IPS DF 6.9 (cell line): ENCODE measurements at regions not wholly inside any gene's neighbourhood (a gene's known extent, or its start where the extent isn't known, plus 50 kb on each side); places are given as distances from the start of the nearest gene placed in this dataset.

Source experiments
- DNase-seq: peaks from one replicate; pipeline ENCODE4 v3.0.0-alpha.2; 2013; ENCODE audit warnings: low read depth, low spot score
- H3K27ac ChIP-seq: one replicate; pipeline ENCODE4 v1.5.1; 2013; ENCODE audit warnings: low read length, control low read depth
- H3K27me3 ChIP-seq: 2 replicates; pipeline ENCODE4 v1.6.1; 2013; ENCODE audit warnings: mild to moderate bottlenecking, low read length; ENCODE audit not compliant: control insufficient read depth, insufficient read depth
- H3K36me3 ChIP-seq: 2 replicates; pipeline ENCODE4 v1.6.1; 2013; ENCODE audit warnings: low read length; ENCODE audit not compliant: control insufficient read depth, insufficient read depth
- H3K4me1 ChIP-seq: 2 replicates; pipeline ENCODE4 v1.6.1; 2013; ENCODE audit warnings: low read length; ENCODE audit not compliant: control insufficient read depth, insufficient read depth
- H3K4me3 ChIP-seq: 2 replicates; pipeline ENCODE4 v1.5.1; 2013; ENCODE audit warnings: mild to moderate bottlenecking, low read length
- H3K9me3 ChIP-seq: 2 replicates; pipeline ENCODE4 v1.6.1; 2013; ENCODE audit warnings: low read length, inconsistent platforms; ENCODE audit not compliant: control insufficient read depth, insufficient read depth
- WGBS: extraction: QIAGEN DNeasy Blood & Tissue Kit; methylation state at CpG from one replicate; pipeline ENCODE4 v1.1.7; 2013; ENCODE audit warnings: mixed read lengths, missing lambda C conversion rate; ENCODE audit not compliant: insufficient read length, insufficient coverage; 5-methylcytosine and 5-hydroxymethylcytosine counted together

GRCh38 chr4:181728305-181728966 is 514.8 kb upstream of the TENM3 start:
- no peak overlapping the region for H3K27ac ChIP-seq
- no peaks in the 10 kb centered on the region for H3K27me3 ChIP-seq
- no peak overlapping the region for H3K4me3 ChIP-seq
- no peaks in the 10 kb centered on the region; the same call in 1 of the 2 replicates for H3K4me1 ChIP-seq
- no peak for DNase-seq
- no peaks in the 10 kb centered on the region for H3K9me3 ChIP-seq
- no CpG with 5 or more reads among the region's 5 CpGs for WGBS
- H3K36me3 ChIP-seq = no peaks in the 10 kb centered on the region

- no peak for DNase-seq
- H3K4me1 ChIP-seq = no peaks in the 10 kb centered on the region; the same call in 1 of the 2 replicates
- no peaks in the 10 kb centered on the region for H3K27me3 ChIP-seq
- H3K9me3 ChIP-seq = no peaks in the 10 kb centered on the region
- H3K36me3 ChIP-seq = no peaks in the 10 kb centered on the region
- no peak overlapping the region for H3K27ac ChIP-seq
- H3K4me3 ChIP-seq = no peak overlapping the region
- no CpG with 5 or more reads among the region's 1 CpG for WGBS
Observed at GRCh38 chr4:181731900-181732299, 511.3 kb upstream of the TENM3 start.

GRCh38 chr4:181737744-181738143 is 505.5 kb upstream of the TENM3 start:
- Histone ChIP-seq H3K4me1 (no peaks in the 10 kb centered on the region; the same call in 1 of the 2 replicates), H3K4me3 (no peak overlapping the region), H3K9me3 (no peaks in the 10 kb centered on the region), H3K27ac (no peak overlapping the region), H3K36me3 (no peaks in the 10 kb centered on the region), H3K27me3 (no peaks in the 10 kb centered on the region)
- DNase-seq = no peak
- WGBS = no CpG with 5 or more reads among the region's 4 CpGs

- Histone ChIP-seq H3K4me3 (no peak overlapping the region), H3K27me3 (no peaks in the 10 kb centered on the region), H3K4me1 (no peaks in the 10 kb centered on the region; the same call in 1 of the 2 replicates), H3K9me3 (no peaks in the 10 kb centered on the region), H3K27ac (no peak overlapping the region), H3K36me3 (no peaks in the 10 kb centered on the region)
- no peak for DNase-seq
- no CpG with 5 or more reads among the region's 6 CpGs for WGBS
Observed at GRCh38 chr4:181739031-181739430, 504.2 kb upstream of the TENM3 start.

- no peak for DNase-seq
- Histone ChIP-seq H3K36me3 (no peaks in the 10 kb centered on the region), H3K9me3 (no peaks in the 10 kb centered on the region), H3K4me3 (no peak overlapping the region), H3K27ac (no peak overlapping the region), H3K27me3 (no peaks in the 10 kb centered on the region), H3K4me1 (no peaks in the 10 kb centered on the region; the same call in 1 of the 2 replicates)
- WGBS = no CpG with 5 or more reads among the region's 6 CpGs
Observed at GRCh38 chr4:181741513-181741912, 501.7 kb upstream of the TENM3 start.

GRCh38 chr4:181745933-181746625 is 497.1 kb upstream of the TENM3 start:
- no CpG with 5 or more reads among the region's 1 CpG for WGBS
- Histone ChIP-seq H3K4me1 (no peaks in the 10 kb centered on the region), H3K27ac (no peak overlapping the region), H3K4me3 (no peak overlapping the region), H3K27me3 (no peaks in the 10 kb centered on the region), H3K9me3 (no peaks in the 10 kb centered on the region), H3K36me3 (no peaks in the 10 kb centered on the region)
- DNase-seq = no peak

- Histone ChIP-seq H3K36me3 (no peaks in the 10 kb centered on the region), H3K4me1 (no peaks in the 10 kb centered on the region), H3K27me3 (no peaks in the 10 kb centered on the region), H3K9me3 (no peaks in the 10 kb centered on the region), H3K27ac (no peak overlapping the region), H3K4me3 (no peak overlapping the region)
- WGBS = 100% methylated on average over 2 of the region's 4 CpGs
- DNase-seq = no peak
Observed at GRCh38 chr4:181748581-181748980, 494.6 kb upstream of the TENM3 start.

GRCh38 chr4:181752516-181752915 is 490.7 kb upstream of the TENM3 start:
- no peak overlapping the region for H3K27ac ChIP-seq
- no peaks in the 10 kb centered on the region for H3K36me3 ChIP-seq
- no peaks in the 10 kb centered on the region for H3K9me3 ChIP-seq
- WGBS = no CpG with 5 or more reads among the region's 6 CpGs
- no peaks in the 10 kb centered on the region for H3K27me3 ChIP-seq
- no peaks in the 10 kb centered on the region for H3K4me1 ChIP-seq
- no peak overlapping the region for H3K4me3 ChIP-seq
- DNase-seq = no peak

GRCh38 chr4:181753207-181753606 is 490.0 kb upstream of the TENM3 start:
- H3K27ac ChIP-seq = no peak overlapping the region

GRCh38 chr4:181755846-181756245 is 487.4 kb upstream of the TENM3 start:
- Histone ChIP-seq H3K36me3 (no peaks in the 10 kb centered on the region), H3K27ac (no peak overlapping the region), H3K4me1 (no peaks in the 10 kb centered on the region; the same call in 1 of the 2 replicates), H3K27me3 (no peaks in the 10 kb centered on the region), H3K9me3 (no peaks in the 10 kb centered on the region), H3K4me3 (no peak overlapping the region)
- DNase-seq = no peak
- whole genome bisulfite sequencing = no CpG with 5 or more reads among the region's 5 CpGs

More at GRCh38 chr4:181753207-181753606, 490.0 kb upstream of the TENM3 start:
- Histone ChIP-seq H3K36me3 (no peaks in the 10 kb centered on the region), H3K4me1 (no peaks in the 10 kb centered on the region; the same call in 1 of the 2 replicates), H3K4me3 (no peak overlapping the region), H3K9me3 (no peaks in the 10 kb centered on the region), H3K27me3 (no peaks in the 10 kb centered on the region)
- WGBS = no CpG with 5 or more reads among the region's 4 CpGs
- DNase-seq = no peak
